COLO668 (cell line): ENCODE measurements at regions not wholly inside any gene's neighbourhood (a gene's known extent, or its start where the extent isn't known, plus 50 kb on each side); places are given as distances from the start of the nearest gene placed in this dataset.

Source experiments
- DNase-seq: peaks from one replicate; lab custom pipeline; 2025; ENCODE audit not compliant: unreplicated experiment; lab: John Stamatoyannopoulos, UW

GRCh38 chr14:21723431-21724045, 49.9 kb upstream of the OR4E1 start:
- DNase-seq, result peak; percentile 30
